ENCODE measurements at regions not wholly inside any gene's neighbourhood (a gene's known extent, or its start where the extent isn't known, plus 50 kb on each side); places are given as distances from the start of the nearest gene placed in this dataset.

- no peaks in the 10 kb centered on the region for H3K4me1 ChIP-seq
- no peak overlapping the region for H3K4me3 ChIP-seq
- H3K9me3 ChIP-seq = no peaks in the 10 kb centered on the region
- H3K27me3 ChIP-seq = no peaks in the 10 kb centered on the region
- intact Hi-C loops (cut with DNase I; ENCODE audit: low total_unique reads) = no loop called here
- H3K36me3 ChIP-seq = no peaks in the 10 kb centered on the region
- TF ChIP-seq, protein P1, sequence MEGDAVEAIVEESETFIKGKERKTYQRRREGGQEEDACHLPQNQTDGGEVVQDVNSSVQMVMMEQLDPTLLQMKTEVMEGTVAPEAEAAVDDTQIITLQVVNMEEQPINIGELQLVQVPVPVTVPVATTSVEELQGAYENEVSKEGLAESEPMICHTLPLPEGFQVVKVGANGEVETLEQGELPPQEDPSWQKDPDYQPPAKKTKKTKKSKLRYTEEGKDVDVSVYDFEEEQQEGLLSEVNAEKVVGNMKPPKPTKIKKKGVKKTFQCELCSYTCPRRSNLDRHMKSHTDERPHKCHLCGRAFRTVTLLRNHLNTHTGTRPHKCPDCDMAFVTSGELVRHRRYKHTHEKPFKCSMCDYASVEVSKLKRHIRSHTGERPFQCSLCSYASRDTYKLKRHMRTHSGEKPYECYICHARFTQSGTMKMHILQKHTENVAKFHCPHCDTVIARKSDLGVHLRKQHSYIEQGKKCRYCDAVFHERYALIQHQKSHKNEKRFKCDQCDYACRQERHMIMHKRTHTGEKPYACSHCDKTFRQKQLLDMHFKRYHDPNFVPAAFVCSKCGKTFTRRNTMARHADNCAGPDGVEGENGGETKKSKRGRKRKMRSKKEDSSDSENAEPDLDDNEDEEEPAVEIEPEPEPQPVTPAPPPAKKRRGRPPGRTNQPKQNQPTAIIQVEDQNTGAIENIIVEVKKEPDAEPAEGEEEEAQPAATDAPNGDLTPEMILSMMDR (IDR thresholded peaks at IDR 0.05) = no peak
- DNase-seq = no peak
- H3K27ac ChIP-seq = no peak overlapping the region
Measured at GRCh38 chr9:11045589-11045988, 432.8 kb upstream of the PTPRD start.

DNA sequence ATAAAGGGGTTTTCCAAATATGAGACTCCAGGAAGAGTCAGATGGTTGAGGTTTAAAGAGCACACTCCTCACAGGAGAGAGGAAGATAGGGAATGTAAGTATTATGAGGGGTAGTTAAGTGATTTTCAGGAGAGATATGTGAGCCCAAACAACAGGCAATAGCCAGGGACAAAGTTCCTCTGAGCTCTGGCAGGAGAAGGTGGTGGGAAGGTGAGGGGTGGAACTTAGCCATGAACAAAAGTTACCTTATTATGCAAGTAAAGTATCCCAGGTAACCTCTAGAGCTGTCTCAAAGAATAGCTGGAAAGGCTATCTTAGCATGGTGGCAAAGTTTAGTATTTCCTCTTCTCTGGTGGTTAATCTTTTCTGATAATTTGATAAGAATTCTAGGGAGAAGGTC is 450.5 kb upstream of the PTPRD start:
- Histone ChIP-seq H3K36me3 (no peaks in the 10 kb centered on the region), H3K27me3 (no peaks in the 10 kb centered on the region), H3K9me3 (no peaks in the 10 kb centered on the region), H3K27ac (no peak overlapping the region), H3K4me1 (no peaks in the 10 kb centered on the region), H3K4me3 (no peak overlapping the region)
- TF ChIP-seq, protein P1 (IDR thresholded peaks at IDR 0.05) = no peak
- no peak for DNase-seq
- intact Hi-C loops (cut with DNase I; ENCODE audit: low total_unique reads) = no loop called here

GRCh38 chr9:11064909-11065308 is 452.1 kb upstream of the PTPRD start:
- Histone ChIP-seq H3K9me3 (no peaks in the 10 kb centered on the region), H3K4me1 (no peaks in the 10 kb centered on the region), H3K4me3 (no peak overlapping the region), H3K27me3 (no peaks in the 10 kb centered on the region), H3K36me3 (no peaks in the 10 kb centered on the region), H3K27ac (no peak overlapping the region)
- TF ChIP-seq, protein P1 (IDR thresholded peaks at IDR 0.05) = no peak
- intact Hi-C loops (cut with DNase I; ENCODE audit: low total_unique reads) = no loop called here
- no peak for DNase-seq

GRCh38 chr9:11072176-11072575 is 459.4 kb upstream of the PTPRD start:
- TF ChIP-seq, protein P1 (IDR thresholded peaks at IDR 0.05) = no peak
- Histone ChIP-seq H3K27me3 (no peaks in the 10 kb centered on the region), H3K4me3 (no peak overlapping the region), H3K27ac (no peak overlapping the region), H3K4me1 (no peaks in the 10 kb centered on the region), H3K36me3 (no peaks in the 10 kb centered on the region), H3K9me3 (no peaks in the 10 kb centered on the region)
- intact Hi-C loops (cut with DNase I; ENCODE audit: low total_unique reads) = no loop called here
- DNase-seq = no peak

- TF ChIP-seq, protein P1 (IDR thresholded peaks at IDR 0.05) = no peak
- Histone ChIP-seq H3K4me3 (no peak overlapping the region), H3K27me3 (no peaks in the 10 kb centered on the region), H3K27ac (no peak overlapping the region), H3K36me3 (no peaks in the 10 kb centered on the region), H3K4me1 (no peaks in the 10 kb centered on the region), H3K9me3 (no peaks in the 10 kb centered on the region)
- no peak for DNase-seq
- intact Hi-C loops (cut with DNase I; ENCODE audit: low total_unique reads) = no loop called here
Measured at GRCh38 chr9:11086561-11086960, 473.8 kb upstream of the PTPRD start.

- TF ChIP-seq, protein P1 (IDR thresholded peaks at IDR 0.05) = no peak
- H3K27me3 ChIP-seq = no peaks in the 10 kb centered on the region
- no peaks in the 10 kb centered on the region for H3K9me3 ChIP-seq
- intact Hi-C loops (cut with DNase I; ENCODE audit: low total_unique reads) = no loop called here
- no peaks in the 10 kb centered on the region for H3K4me1 ChIP-seq
- H3K4me3 ChIP-seq = no peak overlapping the region
- DNase-seq = no peak
- no peaks in the 10 kb centered on the region for H3K36me3 ChIP-seq
- H3K27ac ChIP-seq = no peak overlapping the region
Measured at GRCh38 chr9:11088821-11089374, 476.1 kb upstream of the PTPRD start.

Data from tibial artery (tissue), 4 donors.